GM06990 (cell line): ENCODE measurements at regions not wholly inside any gene's neighbourhood (a gene's known extent, or its start where the extent isn't known, plus 50 kb on each side); places are given as distances from the start of the nearest gene placed in this dataset.
A peak's percentile ranks its signal among the peaks of the same experiment; 100 is the strongest.

ENCODE experiments used
- DNase-seq: peaks from one replicate; pipeline ENCODE4 v3.0.0-alpha.2; 2011; ENCODE audit not compliant: insufficient read length; ENCODE audit errors: extremely low read depth
- H3K27me3 ChIP-seq: replicated peaks from 2 replicates; pipeline ENCODE4 v1.6.0; 2011; ENCODE audit warnings: low read length; ENCODE audit not compliant: control insufficient read depth, insufficient read depth
- H3K36me3 ChIP-seq: 2 replicates; pipeline ENCODE4 v1.5.1; 2011; ENCODE audit warnings: low read length; ENCODE audit not compliant: control insufficient read depth, insufficient read depth
- H3K4me3 ChIP-seq: replicated peaks from 2 replicates; pipeline ENCODE4 v1.5.1; 2011; ENCODE audit warnings: low read depth, mild to moderate bottlenecking, control low read depth, low read length
- CTCF ChIP-seq: IDR thresholded peaks from 2 replicates; pipeline ENCODE4 v1.5.1; 2011; ENCODE audit warnings: low read length, control low read depth, mild to moderate bottlenecking, inconsistent platforms; ENCODE audit not compliant: insufficient read depth, poor library complexity, severe bottlenecking

- no peak for DNase-seq
- Histone ChIP-seq H3K4me3 (no peak overlapping the region), H3K36me3 (no peaks in the 10 kb centered on the region), H3K27me3 (peaks cover 3% of the 10 kb centered on the region)
- no peak for TF ChIP-seq CTCF
Observed at GRCh38 chr2:65640793-65641103, 208.3 kb upstream of the SPRED2 start.

- no peak for TF ChIP-seq CTCF
- peaks cover 3% of the 10 kb centered on the region for H3K27me3 ChIP-seq
- no peak for DNase-seq
- H3K36me3 ChIP-seq = no peaks in the 10 kb centered on the region
- H3K4me3 ChIP-seq = no peak overlapping the region
Observed at GRCh38 chr2:65639156-65639864, 206.9 kb upstream of the SPRED2 start.

- Histone ChIP-seq H3K36me3 (no peaks in the 10 kb centered on the region), H3K4me3 (no peak overlapping the region), H3K27me3 (peaks cover 3% of the 10 kb centered on the region)
- no peak for DNase-seq
- peak; percentile 24 for TF ChIP-seq CTCF
Observed at GRCh38 chr2:65638443-65638842, 206.0 kb upstream of the SPRED2 start.

GRCh38 chr2:65636813-65637483 is 204.5 kb upstream of the SPRED2 start:
- DNase-seq = no peak
- H3K36me3 ChIP-seq = no peaks in the 10 kb centered on the region
- no peak for TF ChIP-seq CTCF
- peaks cover 3% of the 10 kb centered on the region for H3K27me3 ChIP-seq
- no peak overlapping the region for H3K4me3 ChIP-seq

- Histone ChIP-seq H3K27me3 (peaks cover 3% of the 10 kb centered on the region), H3K4me3 (no peak overlapping the region), H3K36me3 (no peaks in the 10 kb centered on the region)
- TF ChIP-seq CTCF = no peak
- no peak for DNase-seq
Observed at GRCh38 chr2:65636024-65636423, 203.6 kb upstream of the SPRED2 start.
